T-helper 2 cell (primary cell): ENCODE measurements at regions not wholly inside any gene's neighbourhood (a gene's known extent, or its start where the extent isn't known, plus 50 kb on each side); places are given as distances from the start of the nearest gene placed in this dataset.

Experiments used
- DNase-seq, 5 experiments: peaks; one replicate each; pipeline versions ENCODE4 v3.0.0 to v3.0.0-alpha.2; 2012 to 2022

DNA sequence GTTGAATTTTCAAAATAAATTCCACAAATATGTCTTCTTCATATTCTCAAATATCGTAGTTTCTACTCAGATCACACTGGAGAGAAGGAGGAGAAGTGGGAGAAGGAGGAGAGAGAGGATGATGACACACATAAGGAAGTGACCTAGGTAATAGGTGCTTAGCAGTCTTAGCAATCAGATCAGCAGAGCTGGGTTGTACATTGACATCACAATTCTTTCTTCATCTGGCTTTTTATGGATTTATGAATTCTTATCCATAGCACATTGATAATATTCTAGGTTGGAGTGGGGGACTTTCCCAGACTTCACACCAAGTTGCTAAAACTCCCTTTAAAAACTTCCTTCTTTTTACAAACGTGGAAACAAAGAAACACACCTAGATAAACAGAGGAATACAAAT, 86.9 kb downstream of the FGF9 start:
- no peak for DNase-seq

GRCh38 chr13:21758441-21758840, 87.6 kb downstream of the FGF9 start:
- no peak for DNase-seq

DNA sequence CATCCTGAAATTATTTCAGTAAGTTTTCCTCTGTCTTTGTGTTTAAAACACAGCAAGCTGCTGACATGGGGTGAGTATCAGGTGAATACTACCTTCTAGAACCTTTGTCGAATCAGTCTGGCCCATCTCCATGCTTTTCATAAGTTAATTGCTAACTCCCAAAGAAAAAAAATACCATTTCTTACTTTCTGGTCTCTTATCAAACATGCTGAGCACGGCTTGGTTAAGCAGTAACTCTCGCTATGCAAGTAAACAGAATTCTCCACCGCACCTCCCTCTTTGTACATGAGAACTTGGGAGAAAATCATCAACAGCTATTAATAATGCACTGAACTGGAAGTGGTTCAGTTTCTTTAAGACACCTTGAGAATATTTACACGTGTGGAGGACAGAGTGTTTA, 88.6 kb downstream of the FGF9 start:
- DNase-seq: no peak

- DNase-seq: no peak
Measured at GRCh38 chr13:21759911-21760310, 89.0 kb downstream of the FGF9 start.

DNA sequence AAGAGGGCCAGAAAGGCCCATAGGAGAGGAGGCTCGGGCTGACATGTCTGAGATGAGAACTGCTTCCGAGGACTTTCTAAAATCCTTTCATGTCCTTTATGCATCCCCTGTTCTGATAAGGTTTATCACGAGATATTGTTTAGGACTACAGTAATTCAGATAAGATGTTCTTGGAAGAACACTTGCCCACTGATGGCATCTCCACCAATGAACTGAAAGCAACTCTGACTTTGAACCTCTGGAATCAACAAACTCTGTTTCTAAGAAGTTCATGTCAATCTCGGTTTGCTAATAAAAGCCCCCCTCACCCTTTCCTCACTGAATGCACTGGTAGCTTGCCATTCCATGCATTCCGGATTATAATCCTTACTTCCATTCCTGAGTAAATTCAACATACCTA, 90.9 kb downstream of the FGF9 start:
- DNase-seq: no peak

DNA sequence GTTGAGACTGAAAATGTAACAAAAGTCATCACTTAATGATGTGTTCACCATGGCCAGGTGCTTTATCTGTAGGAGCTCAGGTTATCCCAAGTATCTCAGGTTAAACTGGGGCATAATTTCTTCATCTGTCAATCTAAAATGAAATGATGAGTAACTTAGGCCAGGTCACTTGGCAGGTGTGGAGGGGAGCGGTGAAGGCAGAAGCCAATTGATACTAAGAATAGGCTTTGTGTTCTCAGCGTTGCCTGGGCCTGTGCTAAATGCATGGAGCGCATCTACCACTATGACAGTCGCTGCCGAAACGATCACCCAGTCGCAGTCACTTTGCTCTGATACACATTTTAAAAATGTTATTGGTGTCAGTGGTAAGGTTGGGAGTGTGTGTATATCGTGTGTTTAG, 91.6 kb downstream of the FGF9 start:
- DNase-seq: no peak

- DNase-seq: no peak
Measured at GRCh38 chr13:21767032-21767431, 96.2 kb downstream of the FGF9 start.

DNA sequence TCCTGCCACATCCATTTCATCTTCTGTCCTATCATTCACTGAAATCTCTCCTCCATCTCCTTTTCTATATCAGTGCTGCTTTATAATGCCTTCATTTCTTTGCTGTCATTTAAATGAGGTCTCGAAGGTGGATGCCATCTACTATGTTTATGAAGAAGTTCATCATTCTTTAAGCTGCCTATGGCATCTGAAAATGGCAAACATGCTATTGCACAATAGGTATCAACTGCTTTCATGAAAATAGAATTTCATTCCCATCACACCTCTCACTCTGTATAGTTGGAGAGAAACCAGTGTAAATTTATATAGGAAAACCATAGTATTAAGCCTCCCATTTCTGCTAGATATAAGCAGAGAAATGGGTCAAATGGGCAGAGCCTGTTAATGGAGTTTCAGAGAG, 100.2 kb downstream of the FGF9 start:
- DNase-seq: no peak

DNA sequence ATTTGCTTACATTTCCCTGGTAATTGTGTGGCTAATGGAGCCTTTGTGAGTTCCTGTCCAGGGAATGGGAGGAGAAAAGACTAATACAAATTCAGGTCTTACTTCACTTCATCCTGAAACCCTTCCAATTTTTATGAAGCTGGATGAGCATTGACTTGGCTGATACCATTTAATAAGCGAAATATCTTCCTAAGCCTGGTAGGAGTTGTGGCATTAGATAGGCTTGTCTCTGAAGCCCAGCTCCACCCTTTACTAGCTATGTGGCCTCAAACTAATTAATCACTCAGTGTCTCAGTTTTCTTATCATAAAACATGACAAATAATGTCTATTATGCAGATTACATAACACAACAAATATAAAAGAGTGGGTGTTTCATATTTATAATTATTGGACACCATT, 106.3 kb downstream of the FGF9 start:
- no peak for DNase-seq

DNA sequence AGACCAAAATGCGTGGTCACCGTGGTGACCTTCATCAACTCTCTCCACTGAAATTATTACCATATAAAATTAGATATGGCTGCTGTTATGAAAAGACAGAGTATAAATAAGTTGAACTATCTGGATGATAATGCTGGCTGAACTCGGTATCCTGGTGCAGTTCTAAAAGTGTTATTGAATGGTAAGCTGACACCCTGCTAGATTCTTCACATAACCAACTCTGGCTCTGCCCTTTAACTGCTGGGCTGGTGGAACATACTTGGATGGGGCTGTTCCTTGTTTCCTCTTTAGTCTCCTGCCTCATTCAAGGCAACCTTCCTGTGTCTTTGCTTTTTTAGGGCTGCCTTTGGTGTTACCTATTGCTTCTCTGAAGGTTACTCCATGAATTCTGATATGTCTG, 106.9 kb downstream of the FGF9 start:
- no peak for DNase-seq

GRCh38 chr13:21782736-21783135, 111.9 kb downstream of the FGF9 start:
- no peak for DNase-seq

GRCh38 chr13:21785990-21786389, 115.1 kb downstream of the FGF9 start:
- DNase-seq: no peak

- no peak for DNase-seq
Measured at GRCh38 chr13:21796066-21796465, 125.2 kb downstream of the FGF9 start.

- no peak for DNase-seq
Measured at GRCh38 chr13:21796775-21797514, 126.1 kb downstream of the FGF9 start.

DNA sequence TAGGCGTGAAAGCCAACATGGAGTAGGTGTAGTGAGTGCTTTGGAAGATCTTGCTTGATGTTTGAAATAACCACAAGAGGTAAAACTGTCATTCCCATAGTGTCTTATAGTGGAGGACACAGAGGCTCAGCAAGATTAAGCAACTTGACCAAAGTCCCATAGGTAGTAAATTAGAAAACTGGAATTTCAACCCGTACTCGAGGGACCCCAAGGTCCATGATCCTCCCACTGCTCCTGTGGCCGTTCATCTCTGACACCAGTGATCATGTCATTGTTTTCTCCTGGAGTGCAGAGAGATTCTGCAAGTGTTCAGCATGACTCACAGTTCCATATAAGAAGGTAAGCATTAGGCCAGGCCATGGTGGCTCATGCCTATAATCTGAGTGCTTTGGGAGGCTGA, 126.9 kb downstream of the FGF9 start:
- no peak for DNase-seq

- no peak for DNase-seq
Measured at GRCh38 chr13:21798181-21798580, 127.3 kb downstream of the FGF9 start.

GRCh38 chr13:21799671-21800070, 128.8 kb downstream of the FGF9 start:
- no peak for DNase-seq

DNA sequence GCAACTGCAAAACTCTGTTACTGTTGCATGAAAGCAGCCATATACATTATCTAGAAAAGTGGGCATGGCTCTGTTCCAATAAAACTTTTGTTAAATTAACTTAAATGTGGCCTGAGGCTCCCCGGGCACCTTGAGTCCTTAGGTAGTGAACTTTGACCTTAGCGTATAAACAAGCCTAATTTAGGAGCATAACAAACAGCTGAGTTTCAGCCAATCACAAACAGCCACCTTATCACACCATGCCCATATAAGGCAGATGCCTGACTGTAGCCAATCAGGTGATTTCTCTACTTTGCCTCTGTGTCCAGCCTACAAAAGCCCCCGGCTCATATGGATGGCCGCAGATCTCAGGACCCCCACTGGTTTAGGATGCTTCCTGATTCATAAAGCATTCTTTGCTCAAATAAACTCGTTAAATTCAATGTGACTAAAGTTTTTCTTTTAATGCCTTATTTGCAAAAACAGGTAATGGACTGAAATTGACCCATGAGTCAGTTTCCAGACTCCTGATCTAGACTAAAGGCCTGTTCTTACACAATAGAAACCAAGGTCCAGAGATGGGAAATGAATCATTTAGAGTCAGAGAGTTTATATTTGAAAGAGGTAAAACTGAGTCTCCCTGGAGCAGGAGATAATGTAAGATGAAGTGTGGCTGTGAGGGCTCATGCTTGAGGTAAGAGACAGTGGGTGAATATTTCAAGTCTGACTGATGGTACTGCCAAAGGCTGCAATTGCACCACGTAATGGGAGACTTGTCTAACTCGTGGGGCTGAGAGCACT, 130.2 kb downstream of the FGF9 start:
- no peak for DNase-seq

DNA sequence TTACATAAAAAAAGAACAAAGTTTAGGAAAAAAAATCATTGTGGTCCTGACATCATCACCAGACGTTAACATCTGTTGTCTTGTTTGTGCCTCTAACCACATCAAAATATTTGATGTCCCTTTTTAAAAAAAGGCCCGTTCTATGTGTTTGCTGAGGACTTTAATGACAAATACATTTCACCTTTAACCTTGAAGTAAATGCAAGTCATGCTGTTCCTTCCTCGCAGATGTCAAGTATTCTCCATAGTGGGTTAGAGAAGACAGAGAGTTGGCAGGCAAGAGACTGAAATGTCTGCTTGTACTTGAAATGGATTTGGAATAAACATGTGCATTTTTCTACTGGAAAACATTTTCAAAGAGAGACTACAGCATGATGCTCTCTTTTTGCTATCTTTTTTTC, 134.9 kb downstream of the FGF9 start:
- DNase-seq: no peak

GRCh38 chr13:21812192-21812626, 141.3 kb downstream of the FGF9 start:
- no peak for DNase-seq

GRCh38 chr13:21813110-21813509, 142.2 kb downstream of the FGF9 start:
- DNase-seq: no peak

GRCh38 chr13:21813844-21814243, 143.0 kb downstream of the FGF9 start:
- no peak for DNase-seq

DNA sequence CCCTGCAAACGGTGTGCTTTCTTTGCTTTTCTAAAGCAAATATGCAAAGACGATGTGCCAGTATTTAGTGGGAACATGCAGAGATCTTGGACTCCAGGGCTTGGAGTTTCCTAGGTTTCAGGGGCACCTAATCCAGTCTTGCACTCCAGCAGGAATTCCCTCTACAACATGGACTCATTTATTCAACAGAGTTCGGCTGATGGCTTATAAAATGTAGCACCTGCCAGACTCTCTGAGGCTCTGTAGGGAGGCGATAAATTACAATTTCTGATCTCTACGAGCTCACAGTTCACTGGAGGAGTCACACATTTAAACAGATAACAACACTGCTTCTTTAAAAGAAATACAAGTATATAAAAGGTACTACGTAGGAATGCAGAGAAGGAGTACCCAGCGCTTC, 143.7 kb downstream of the FGF9 start:
- DNase-seq: no peak

DNA sequence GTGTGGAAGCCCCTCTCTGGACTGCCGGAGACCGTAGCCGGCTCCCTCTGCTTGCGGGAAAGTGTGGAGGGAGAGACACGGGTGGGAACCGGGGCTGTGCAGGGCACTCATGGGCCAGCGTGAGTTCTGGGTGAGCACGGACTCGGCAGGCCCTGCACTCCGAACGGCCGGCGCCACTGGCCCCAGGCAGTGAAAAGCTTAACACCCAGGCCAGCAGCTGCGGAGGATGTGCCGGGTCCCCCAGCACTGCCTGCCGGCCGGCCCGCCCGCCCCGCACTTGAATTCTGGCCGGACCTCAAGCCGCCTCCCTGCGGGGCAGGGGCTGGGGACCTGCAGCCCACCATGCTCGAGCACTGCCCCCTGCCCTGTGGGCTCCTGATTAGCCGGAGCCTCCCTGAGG, 147.0 kb downstream of the FGF9 start:
- DNase-seq: no peak

DNA sequence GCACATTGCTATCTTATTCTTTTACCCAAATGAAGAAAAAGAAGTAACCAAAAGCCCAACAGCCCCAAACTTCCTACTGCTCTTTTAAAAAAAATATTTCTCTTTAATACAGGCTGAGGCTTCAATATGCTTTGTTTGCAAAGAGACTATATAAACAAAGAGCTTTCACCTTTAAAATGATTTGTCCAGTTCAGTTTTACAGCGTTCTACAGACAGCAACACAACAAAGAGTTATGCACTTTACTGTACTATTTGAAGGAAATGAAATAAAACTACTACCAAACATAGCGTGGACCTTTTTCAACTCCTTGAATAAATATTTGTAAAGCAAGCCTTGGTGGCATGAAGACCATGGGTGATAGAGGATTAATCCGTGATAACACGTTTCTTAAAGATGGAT, 151.2 kb downstream of the FGF9 start:
- no peak for DNase-seq
